GM18511 (cell line): ENCODE measurements at regions not wholly inside any gene's neighbourhood (a gene's known extent, or its start where the extent isn't known, plus 50 kb on each side); places are given as distances from the start of the nearest gene placed in this dataset.
"Not testable (repeated sequence)": the region's sequence is repeated elsewhere in the genome, so short reads cannot be mapped to it uniquely, and the experiment has no call there.

ENCODE experiments used
- ATAC-seq: cut with Tn5 transposase; IDR thresholded peaks from one replicate; pipeline ENCODE4 v1.9.1; 2021; ENCODE audit warnings: mild to moderate bottlenecking, moderate library complexity; ENCODE audit not compliant: unreplicated experiment

DNA sequence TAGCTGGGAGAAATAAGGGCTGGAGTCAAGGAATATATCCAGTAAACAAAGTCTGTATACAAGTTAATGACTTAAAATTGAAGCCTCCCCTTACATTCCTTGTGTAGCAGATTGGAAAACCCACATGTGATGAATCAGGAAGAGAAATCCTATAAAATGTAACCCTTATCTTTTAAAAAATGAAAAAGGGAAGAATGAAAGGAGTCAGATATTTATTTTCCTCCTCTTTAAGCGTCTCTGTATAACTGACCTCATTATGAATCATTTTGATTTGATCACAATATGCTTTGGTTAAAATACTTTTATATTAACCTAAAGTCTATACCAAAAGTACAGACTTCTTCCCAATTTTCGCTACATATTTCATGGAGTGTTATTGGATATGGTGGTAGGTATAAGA is 316.3 kb upstream of the STAC start:
- no peak for ATAC-seq

DNA sequence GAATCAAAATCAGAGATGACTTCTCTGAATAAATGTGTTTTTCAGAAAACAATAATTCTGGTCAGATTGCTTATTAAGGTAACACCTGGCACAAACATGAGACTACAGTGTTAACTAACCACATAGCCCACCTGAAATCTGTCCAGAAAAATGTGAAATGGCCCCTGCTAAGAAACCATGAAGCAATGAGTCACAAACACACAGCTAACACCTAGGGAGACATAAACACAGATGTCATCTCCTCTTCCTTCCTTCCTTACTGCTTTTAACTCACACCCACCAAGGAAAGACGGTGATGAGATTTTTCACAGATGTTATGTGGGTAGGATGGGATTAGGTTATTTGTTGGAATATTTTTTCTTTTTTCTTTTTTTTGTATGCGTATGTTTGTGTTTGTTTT is 315.0 kb upstream of the STAC start:
- no peak for ATAC-seq

GRCh38 chr3:36075491-36075890 is 304.8 kb upstream of the STAC start:
- ATAC-seq: no peak

GRCh38 chr3:36077320-36077719 is 303.0 kb upstream of the STAC start:
- no peak for ATAC-seq

DNA sequence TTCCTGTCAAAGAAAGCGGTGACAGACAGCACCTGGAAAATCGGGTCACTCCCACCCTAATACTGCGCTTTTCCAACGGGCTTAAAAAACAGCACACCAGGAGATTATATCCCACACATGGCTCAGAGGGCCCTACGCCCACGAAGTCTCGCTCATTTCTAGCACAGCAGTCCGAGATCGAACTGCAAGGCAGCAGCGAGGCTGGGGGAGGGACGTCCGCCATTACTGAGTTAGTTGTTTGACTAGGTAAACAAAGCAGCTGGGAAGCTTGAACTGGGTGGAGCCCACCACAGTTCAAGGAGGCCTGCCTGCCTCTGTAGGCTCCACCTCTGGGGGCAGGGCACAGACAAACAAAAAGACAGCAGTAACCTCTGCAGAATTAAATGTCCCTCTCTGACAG is 297.3 kb upstream of the STAC start:
- not testable (repeated sequence) for ATAC-seq

DNA sequence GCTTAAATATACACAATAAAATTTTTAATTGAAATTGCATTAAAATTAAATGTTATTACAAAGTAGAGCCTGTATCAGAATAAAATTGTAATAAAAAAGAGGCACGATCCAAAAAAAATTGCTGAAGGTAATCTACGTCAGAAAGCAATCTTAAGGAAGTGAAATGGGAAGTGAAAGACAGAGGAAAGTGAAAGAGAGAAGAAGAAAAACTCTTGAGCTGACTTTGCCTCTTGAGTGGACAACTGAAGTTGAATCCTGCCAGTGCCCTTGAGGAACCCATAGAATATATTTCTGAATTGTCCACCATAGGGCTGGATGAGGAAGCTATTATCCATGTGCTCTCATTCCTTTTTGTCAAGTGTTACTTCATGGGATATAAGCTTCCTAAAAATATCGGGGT is 285.1 kb upstream of the STAC start:
- peak; percentile 86 for ATAC-seq

GRCh38 chr3:36097209-36097608 is 283.1 kb upstream of the STAC start:
- no peak for ATAC-seq

- no peak for ATAC-seq
Observed at GRCh38 chr3:36114353-36114752, 266.0 kb upstream of the STAC start.

DNA sequence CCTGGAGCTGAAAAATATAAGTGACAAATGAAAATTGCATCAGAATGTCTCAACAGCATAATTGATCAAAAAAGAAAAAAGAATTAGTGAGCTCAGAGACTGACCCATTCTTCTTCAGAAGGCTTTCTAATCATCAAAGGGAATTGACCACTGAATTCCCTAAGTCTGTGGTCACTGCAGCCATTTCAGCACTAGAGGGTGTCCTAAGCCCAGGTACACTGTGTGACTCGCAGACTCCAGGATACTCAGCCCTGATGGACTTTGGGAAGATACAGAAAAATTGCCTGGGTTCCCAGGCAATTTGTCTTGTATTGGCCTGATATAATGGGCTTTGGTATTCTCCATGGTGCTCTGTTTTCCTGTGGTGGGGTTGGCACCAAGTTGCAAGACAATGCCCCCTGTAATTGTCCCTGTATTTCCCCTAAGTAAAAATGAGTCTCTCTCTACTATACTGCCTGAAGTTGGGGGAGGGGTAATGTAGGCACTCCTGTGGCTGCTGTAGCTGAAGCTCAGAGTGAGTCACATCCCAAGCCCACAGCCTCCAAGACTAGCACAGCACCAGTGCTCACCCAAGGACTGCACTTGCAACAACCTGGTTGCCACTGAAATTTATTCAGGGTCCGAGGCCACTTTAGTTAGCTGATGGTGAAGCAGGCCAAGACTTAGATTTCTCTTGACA is 256.0 kb upstream of the STAC start:
- no peak for ATAC-seq

- no peak for ATAC-seq
Observed at GRCh38 chr3:36132214-36132613, 248.1 kb upstream of the STAC start.

GRCh38 chr3:36135863-36136262 is 244.4 kb upstream of the STAC start:
- no peak for ATAC-seq

DNA sequence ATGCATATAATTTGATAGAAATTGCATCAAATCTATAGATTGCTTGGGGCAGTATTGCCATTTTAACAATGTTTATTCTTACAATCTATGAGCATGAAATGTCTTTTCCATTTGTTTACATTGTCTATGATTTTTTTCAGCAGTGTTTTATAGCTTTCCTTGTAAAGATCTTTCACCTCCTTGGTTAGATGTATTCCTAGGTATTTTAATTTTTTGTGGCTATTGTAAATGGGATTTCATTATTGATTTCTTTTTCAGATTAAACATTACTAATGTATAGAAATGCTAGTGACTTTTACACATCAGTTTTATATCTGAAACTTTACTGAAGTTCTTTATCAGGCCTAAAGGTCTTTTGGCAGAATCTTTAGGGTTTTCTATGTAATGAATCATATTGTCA is 237.6 kb upstream of the STAC start:
- no peak for ATAC-seq

GRCh38 chr3:36146404-36146803 is 233.9 kb upstream of the STAC start:
- ATAC-seq: no peak

DNA sequence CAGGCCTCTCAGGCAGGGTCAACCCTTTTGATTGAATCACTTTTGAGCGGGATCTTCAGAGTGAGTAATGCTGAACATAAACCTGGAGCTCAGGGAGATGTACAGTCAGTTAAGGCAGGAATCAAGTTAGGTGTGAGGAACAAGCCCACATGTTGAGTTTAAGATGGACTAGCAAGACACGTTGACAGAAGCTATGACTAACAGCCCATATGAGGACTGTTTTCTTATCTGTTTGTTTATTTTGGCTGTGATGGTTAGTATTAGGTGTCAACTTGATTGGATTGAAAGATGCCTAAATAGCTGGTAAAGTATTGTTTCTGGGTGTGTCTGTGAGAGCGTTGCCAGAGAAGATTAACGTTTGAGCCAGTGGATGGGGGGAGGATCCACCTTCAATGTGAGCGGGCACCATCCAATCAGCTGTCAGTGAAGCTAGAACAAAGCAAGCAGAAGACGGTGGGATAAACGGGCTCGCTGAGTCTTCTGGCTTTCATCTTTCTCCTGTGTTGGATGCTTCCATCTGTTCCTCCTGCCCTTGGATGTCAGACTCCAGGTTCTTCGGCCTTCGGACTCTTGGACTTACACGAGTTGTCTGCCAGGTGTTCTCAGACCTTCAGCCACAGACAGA is 232.3 kb upstream of the STAC start:
- no peak for ATAC-seq

DNA sequence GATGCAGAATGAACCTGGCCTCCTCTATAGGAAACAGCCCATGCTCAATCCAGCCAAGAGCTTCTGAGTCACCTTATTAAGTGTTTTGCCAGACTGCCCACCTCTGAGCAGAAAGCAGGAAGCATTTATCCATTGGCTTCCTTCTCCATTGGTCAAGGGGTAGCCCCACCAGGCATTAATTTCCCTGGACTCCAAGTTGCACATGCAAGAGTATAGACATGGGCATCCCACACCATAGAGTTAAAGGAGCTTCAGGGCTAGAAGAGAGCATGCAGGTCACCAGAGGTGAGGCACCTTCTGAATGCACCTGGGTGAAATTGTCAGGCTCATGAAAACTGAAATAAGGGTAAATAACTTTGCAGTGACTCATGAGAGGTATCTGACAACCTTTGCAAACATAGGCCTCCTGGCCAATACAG is 230.8 kb upstream of the STAC start:
- no peak for ATAC-seq

GRCh38 chr3:36155515-36155914 is 224.8 kb upstream of the STAC start:
- no peak for ATAC-seq

DNA sequence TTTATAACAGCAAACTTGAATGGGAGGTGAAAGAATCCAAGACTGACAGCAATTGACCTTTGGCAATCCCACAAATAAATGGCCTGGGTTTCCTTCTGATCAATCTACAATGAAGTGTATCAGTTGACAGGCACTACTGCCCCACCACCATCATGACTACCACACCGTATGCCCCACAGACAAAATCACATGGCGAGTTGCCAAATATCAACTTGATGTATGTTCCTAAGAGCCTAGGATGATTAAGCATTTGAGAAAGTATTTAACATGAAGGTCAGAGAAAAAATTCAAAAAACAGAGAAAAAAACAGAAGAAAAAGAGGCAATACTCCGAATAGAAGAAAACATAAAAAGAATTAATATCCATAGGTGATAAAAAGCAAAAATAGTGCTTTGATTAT is 215.9 kb upstream of the STAC start:
- no peak for ATAC-seq

DNA sequence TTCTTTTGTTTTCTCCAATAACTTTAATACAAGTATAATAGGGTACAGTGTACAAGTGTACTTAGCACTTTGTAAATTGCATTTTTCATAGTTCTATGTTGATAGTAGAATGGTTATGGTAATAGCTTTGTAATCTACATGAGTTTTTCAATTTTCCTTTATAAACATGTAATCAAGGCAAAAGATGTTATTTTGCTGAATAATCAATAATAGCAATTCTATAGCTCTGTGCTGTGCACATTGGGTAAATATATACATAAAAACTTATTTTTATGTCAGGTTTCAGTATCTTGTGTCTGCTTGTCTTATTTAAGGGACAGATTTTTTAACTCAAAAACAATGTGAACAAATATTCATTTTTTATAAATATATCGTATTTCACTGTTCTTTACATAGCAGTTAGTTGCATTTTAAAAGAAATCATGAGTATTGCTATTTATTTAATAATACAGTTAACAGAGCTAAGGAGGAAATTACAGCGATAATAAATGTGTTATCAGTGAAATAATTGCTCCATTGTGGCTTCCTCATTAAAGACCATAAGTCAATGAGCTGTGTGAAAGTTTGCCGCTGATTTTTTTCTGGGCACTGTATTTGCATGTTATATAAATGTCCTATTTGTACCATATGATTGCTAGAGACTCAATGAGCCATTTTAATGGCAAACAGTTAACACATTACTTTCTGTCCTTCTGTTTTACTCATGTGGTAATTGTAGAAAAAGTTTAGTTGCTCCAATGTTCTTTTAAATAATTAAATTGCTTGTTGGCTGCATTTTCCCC is 214.6 kb upstream of the STAC start:
- no peak for ATAC-seq

- no peak for ATAC-seq
Observed at GRCh38 chr3:36166477-36166876, 213.8 kb upstream of the STAC start.

- no peak for ATAC-seq
Observed at GRCh38 chr3:36172699-36173098, 207.6 kb upstream of the STAC start.

DNA sequence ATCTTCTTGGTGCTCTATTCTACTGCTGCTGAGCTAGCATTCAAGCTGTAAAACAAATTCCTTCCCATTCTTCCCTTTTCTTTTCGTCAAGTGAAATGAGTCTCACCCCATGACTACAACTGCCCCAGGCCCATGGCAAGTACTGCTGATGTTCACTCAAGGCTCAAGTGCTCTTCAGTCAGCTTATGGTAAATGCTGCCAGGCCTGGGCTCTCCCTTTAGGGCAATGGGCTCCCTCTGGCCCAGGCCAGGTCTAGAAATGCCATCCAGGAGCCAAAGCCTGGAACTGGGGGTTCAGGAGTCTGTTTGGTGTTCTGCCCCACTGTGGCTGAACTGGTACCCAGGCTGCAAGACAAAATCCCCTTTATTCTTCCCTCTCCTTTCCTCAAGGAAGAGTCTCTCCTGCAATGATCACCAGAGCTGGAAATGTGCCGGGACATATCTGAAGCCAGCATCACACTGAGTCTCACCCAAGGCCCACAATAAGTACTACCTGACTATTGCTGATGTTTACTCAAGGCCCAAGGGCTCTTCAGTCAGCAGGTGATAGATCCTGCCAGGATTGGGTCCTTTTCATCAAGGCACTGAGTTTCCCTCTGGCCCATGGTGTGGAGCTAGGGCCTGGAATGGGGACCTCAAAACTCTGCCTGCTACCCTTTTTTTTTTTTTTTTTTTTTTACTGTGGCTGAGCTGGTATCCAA is 205.0 kb upstream of the STAC start:
- ATAC-seq: no peak
